Pancreas (tissue), 10 donors: ENCODE measurements at regions not wholly inside any gene's neighbourhood (a gene's known extent, or its start where the extent isn't known, plus 50 kb on each side); places are given as distances from the start of the nearest gene placed in this dataset.

ENCODE experiments used
- ATAC-seq, 4 donors: fragments of 200-7000 bp; cut with Tn5 transposase; one replicate each; pipeline versions ENCODE4 v1.8.0 to v1.9.1; 2020; ENCODE audit warnings: mild to moderate bottlenecking in 4 of 4, moderate library complexity in 4 of 4
- DNase-seq, 6 donors: peaks; one replicate each; pipeline ENCODE4 v3.0.0-alpha.2; 2020
- FAIRE-seq: peaks from 2 replicates; lab custom pipeline; 2012; peaks lifted over from hg19 to GRCh38; lab: Jason Lieb, UNC
- H3K27ac ChIP-seq, 4 donors: fragments of 200-600 bp; sonication (generic); 1 replicate in 3 of 4; 2 replicates in 1 of 4; pipeline versions ENCODE4 v1.5.0 to v1.8.0; 2020
- H3K27me3 ChIP-seq, 4 donors: fragments of 200-600 bp; one replicate each; pipeline ENCODE4 v1.8.0; 2021
- H3K36me3 ChIP-seq, 3 donors: fragments of 200-600 bp; sonication (generic) in 1 of 3; one replicate each; pipeline versions ENCODE4 v1.5.0 to v1.8.0; 2020 to 2021
- H3K4me1 ChIP-seq, 3 donors: fragments of 200-600 bp; one replicate each; pipeline ENCODE4 v1.8.0; 2021
- H3K4me3 ChIP-seq, 4 donors: fragments of 200-600 bp; sonication (generic) in 2 of 4; one replicate each; pipeline versions ENCODE4 v1.5.0 to v1.8.0; 2020 to 2021
- H3K9me3 ChIP-seq, 4 donors: fragments of 200-600 bp; one replicate each; pipeline ENCODE4 v1.8.0; 2021
- CTCF ChIP-seq, 4 donors: fragments of 200-600 bp; sonication (generic) in 3 of 4; IDR thresholded peaks; one replicate each; pipeline versions ENCODE4 v1.5.0 to v1.8.0; 2021; ENCODE audit warnings: antibody characterized with exemption in 4 of 4
- WGBS, 2 donors: extraction: QIAGEN DNeasy Blood & Tissue Kit; methylation state at CpG; one replicate each; pipeline ENCODE4 v1.1.7; 2013; 5-methylcytosine and 5-hydroxymethylcytosine counted together
- intact Hi-C, 3 donors: fragments of 100-400 bp; cut with DNase I; formaldehyde crosslinking; loops; one replicate each; pipeline versions ENCODE4 v1.11.1 to v1.14.2; 2022
- donor health status: healthy with polysubstance abuse.
- donor health status: DM: no; HTN: no; CAD: no; lungs with moderate emphysema.
- donor health status: DM: no; HTN: no; CAD: no.
- donor health status: control.
- donor health status: control.
- donor health status: Bipolar disorder and iron deficiency.
- donor health status: DM: yes; HTN: yes; CAD: no.
- donor health status: DM: no; HTN: no; CAD: no.
- donor health status: DM: no; HTN: no; CAD: no.
- donor health status: DM: yes; HTN: yes; CAD: no.

- 73% methylated on average over 5 of the region's 5 CpGs for whole genome bisulfite sequencing, 2 donors
- DNase-seq: no peak
- Histone ChIP-seq H3K27ac (no peak overlapping the region), H3K36me3 (no peaks in the 10 kb centered on the region), H3K27me3 (no peaks in the 10 kb centered on the region), H3K4me3 (no peak overlapping the region), H3K4me1 (no peaks in the 10 kb centered on the region), H3K9me3 (no peaks in the 10 kb centered on the region)
- FAIRE-seq: no peak
- intact Hi-C loops: no loop called here
- TF ChIP-seq CTCF (IDR thresholded peaks at IDR 0.05): no peak
- ATAC-seq: no peak
Measured at GRCh38 chr21:39040494-39041110, 142.6 kb downstream of the PSMG1 start.

GRCh38 chr21:39037807-39038405 lies 145.3 kb downstream of the PSMG1 start:
- Histone ChIP-seq H3K27me3 (no peaks in the 10 kb centered on the region), H3K4me3 (no peak overlapping the region), H3K9me3 (no peaks in the 10 kb centered on the region), H3K27ac (no peak overlapping the region), H3K4me1 (no peaks in the 10 kb centered on the region), H3K36me3 (no peaks in the 10 kb centered on the region)
- 73 to 78% methylated on average over 11 of the region's 11 CpGs for WGBS, 2 donors
- ATAC-seq: no peak
- DNase-seq: no peak
- no peak for FAIRE-seq
- TF ChIP-seq CTCF (IDR thresholded peaks at IDR 0.05): no peak
- intact Hi-C loops: no loop called here

GRCh38 chr21:39036581-39036980 lies 146.7 kb downstream of the PSMG1 start:
- H3K27me3 ChIP-seq: no peaks in the 10 kb centered on the region
- H3K4me1 ChIP-seq: no peaks in the 10 kb centered on the region
- 52 to 55% methylated on average over 8 of the region's 8 CpGs for WGBS, 2 donors
- no peaks in the 10 kb centered on the region for H3K9me3 ChIP-seq
- H3K36me3 ChIP-seq: no peaks in the 10 kb centered on the region
- H3K27ac ChIP-seq: no peak overlapping the region
- intact Hi-C loops: no loop called here
- H3K4me3 ChIP-seq: no peak overlapping the region
- no peak for DNase-seq
- ATAC-seq: no peak
- TF ChIP-seq CTCF (IDR thresholded peaks at IDR 0.05): no peak
- no peak for FAIRE-seq

- no peaks in the 10 kb centered on the region for H3K27me3 ChIP-seq
- FAIRE-seq: no peak
- no peak overlapping the region for H3K27ac ChIP-seq
- no peak for DNase-seq
- H3K9me3 ChIP-seq: no peaks in the 10 kb centered on the region
- no peaks in the 10 kb centered on the region for H3K36me3 ChIP-seq
- ATAC-seq: no peak
- H3K4me3 ChIP-seq: no peak overlapping the region
- intact Hi-C loops: no loop called here
- H3K4me1 ChIP-seq: no peaks in the 10 kb centered on the region
- no peak for TF ChIP-seq CTCF (IDR thresholded peaks at IDR 0.05)
- 51 to 61% methylated on average over 12 of the region's 12 CpGs for WGBS, 2 donors
Measured at GRCh38 chr21:39034590-39035536, 148.4 kb downstream of the PSMG1 start.
